Ishikawa (cell line): ENCODE measurements at regions not wholly inside any gene's neighbourhood (a gene's known extent, or its start where the extent isn't known, plus 50 kb on each side); places are given as distances from the start of the nearest gene placed in this dataset.

Experiments used
- CEBPB ChIP-seq: IDR thresholded peaks from 2 replicates; pipeline ENCODE4 v1.6.1; 2012
- CREB1 ChIP-seq: IDR thresholded peaks from 2 replicates; pipeline ENCODE4 v1.6.1; 2012; ENCODE audit warnings: low read depth
- EGR1 ChIP-seq: IDR thresholded peaks from 2 replicates; pipeline ENCODE4 v1.6.1; 2012
- EP300 ChIP-seq: IDR thresholded peaks from 2 replicates; pipeline ENCODE4 v1.6.1; 2012; ENCODE audit warnings: borderline replicate concordance
- FOXM1 ChIP-seq: IDR thresholded peaks from 2 replicates; pipeline ENCODE4 v1.6.1; 2012; ENCODE audit warnings: low read depth, borderline replicate concordance
- NFIC ChIP-seq: IDR thresholded peaks from 2 replicates; pipeline ENCODE4 v1.6.1; 2012
- RAD21 ChIP-seq: IDR thresholded peaks from 2 replicates; pipeline ENCODE4 v1.6.1; 2012; ENCODE audit warnings: low read depth
- TAF1 ChIP-seq: IDR thresholded peaks from 2 replicates; pipeline ENCODE4 v1.6.1; 2012; ENCODE audit warnings: low read depth, mild to moderate bottlenecking
- TCF12 ChIP-seq: IDR thresholded peaks from 2 replicates; pipeline ENCODE4 v1.6.1; 2012; ENCODE audit warnings: low read depth
- TEAD4 ChIP-seq: IDR thresholded peaks from 2 replicates; pipeline ENCODE4 v1.6.1; 2012
- YY1 ChIP-seq: IDR thresholded peaks from 2 replicates; pipeline ENCODE4 v1.6.1; 2012; ENCODE audit warnings: low read depth
- ZBTB7A ChIP-seq: IDR thresholded peaks from 2 replicates; pipeline ENCODE4 v1.6.1; 2012; ENCODE audit warnings: low read depth
- TF ChIP-seq, protein P1 (sequence below): IDR thresholded peaks from 2 replicates; pipeline ENCODE4 v1.6.1; 2012; ENCODE audit warnings: low read depth, mild to moderate bottlenecking
- TF ChIP-seq, protein P2 (sequence below): IDR thresholded peaks from 2 replicates; pipeline ENCODE4 v1.6.1; 2012
- TF ChIP-seq, protein P3 (sequence below): IDR thresholded peaks from 2 replicates; pipeline ENCODE4 v1.6.1; 2012

GRCh38 chr7:111676167-111676566 lies 113.9 kb upstream of the IMMP2L start:
- TF ChIP-seq NFIC (no peak), CEBPB (no peak), RAD21 (no peak), TAF1 (no peak), TEAD4 (no peak), CREB1 (no peak), FOXM1 (no peak), ZBTB7A (no peak), EP300 (no peak), TCF12 (no peak), EGR1 (no peak), YY1 (no peak)
- TF ChIP-seq, protein P1, sequence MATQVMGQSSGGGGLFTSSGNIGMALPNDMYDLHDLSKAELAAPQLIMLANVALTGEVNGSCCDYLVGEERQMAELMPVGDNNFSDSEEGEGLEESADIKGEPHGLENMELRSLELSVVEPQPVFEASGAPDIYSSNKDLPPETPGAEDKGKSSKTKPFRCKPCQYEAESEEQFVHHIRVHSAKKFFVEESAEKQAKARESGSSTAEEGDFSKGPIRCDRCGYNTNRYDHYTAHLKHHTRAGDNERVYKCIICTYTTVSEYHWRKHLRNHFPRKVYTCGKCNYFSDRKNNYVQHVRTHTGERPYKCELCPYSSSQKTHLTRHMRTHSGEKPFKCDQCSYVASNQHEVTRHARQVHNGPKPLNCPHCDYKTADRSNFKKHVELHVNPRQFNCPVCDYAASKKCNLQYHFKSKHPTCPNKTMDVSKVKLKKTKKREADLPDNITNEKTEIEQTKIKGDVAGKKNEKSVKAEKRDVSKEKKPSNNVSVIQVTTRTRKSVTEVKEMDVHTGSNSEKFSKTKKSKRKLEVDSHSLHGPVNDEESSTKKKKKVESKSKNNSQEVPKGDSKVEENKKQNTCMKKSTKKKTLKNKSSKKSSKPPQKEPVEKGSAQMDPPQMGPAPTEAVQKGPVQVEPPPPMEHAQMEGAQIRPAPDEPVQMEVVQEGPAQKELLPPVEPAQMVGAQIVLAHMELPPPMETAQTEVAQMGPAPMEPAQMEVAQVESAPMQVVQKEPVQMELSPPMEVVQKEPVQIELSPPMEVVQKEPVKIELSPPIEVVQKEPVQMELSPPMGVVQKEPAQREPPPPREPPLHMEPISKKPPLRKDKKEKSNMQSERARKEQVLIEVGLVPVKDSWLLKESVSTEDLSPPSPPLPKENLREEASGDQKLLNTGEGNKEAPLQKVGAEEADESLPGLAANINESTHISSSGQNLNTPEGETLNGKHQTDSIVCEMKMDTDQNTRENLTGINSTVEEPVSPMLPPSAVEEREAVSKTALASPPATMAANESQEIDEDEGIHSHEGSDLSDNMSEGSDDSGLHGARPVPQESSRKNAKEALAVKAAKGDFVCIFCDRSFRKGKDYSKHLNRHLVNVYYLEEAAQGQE, result no peak
- TF ChIP-seq, protein P2, sequence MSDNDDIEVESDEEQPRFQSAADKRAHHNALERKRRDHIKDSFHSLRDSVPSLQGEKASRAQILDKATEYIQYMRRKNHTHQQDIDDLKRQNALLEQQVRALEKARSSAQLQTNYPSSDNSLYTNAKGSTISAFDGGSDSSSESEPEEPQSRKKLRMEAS, result no peak
- TF ChIP-seq, protein P3, sequence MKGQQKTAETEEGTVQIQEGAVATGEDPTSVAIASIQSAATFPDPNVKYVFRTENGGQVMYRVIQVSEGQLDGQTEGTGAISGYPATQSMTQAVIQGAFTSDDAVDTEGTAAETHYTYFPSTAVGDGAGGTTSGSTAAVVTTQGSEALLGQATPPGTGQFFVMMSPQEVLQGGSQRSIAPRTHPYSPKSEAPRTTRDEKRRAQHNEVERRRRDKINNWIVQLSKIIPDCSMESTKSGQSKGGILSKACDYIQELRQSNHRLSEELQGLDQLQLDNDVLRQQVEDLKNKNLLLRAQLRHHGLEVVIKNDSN, result no peak

GRCh38 chr7:111672901-111673300 lies 110.6 kb upstream of the IMMP2L start:
- TF ChIP-seq, protein P1, result no peak
- TF ChIP-seq TEAD4, result no peak
- no peak for TF ChIP-seq TAF1
- no peak for TF ChIP-seq FOXM1
- TF ChIP-seq YY1, result no peak

DNA sequence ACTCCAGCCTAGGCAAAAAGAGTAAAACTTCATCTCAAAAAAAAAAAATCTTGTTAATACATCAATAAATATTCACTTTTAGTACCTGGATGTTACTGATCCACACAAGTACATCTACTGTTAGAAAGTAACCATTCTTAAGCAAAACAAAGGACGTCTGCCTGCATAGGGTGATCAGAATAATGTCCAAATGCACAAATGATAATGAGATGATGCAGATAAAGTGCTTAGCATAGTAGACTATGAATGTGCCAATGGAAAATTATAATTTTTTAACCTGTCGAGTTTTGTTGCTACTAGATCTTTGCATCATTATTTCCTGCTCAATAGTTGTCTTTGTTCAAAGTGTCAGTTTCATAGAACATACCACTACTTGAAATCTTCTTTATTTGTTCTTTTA lies 109.6 kb upstream of the IMMP2L start:
- no peak for TF ChIP-seq CEBPB
- TF ChIP-seq ZBTB7A, result no peak
- no peak for TF ChIP-seq TCF12
- TF ChIP-seq FOXM1, result no peak
- no peak for TF ChIP-seq EGR1
- TF ChIP-seq, protein P2, result no peak
- TF ChIP-seq EP300, result no peak
- TF ChIP-seq YY1, result no peak
- TF ChIP-seq TAF1, result no peak
- no peak for TF ChIP-seq NFIC
- no peak for TF ChIP-seq TEAD4
- TF ChIP-seq CREB1, result no peak
- TF ChIP-seq, protein P3, result no peak
- TF ChIP-seq RAD21, result no peak
- TF ChIP-seq, protein P1, result no peak

GRCh38 chr7:111668711-111669110 lies 106.4 kb upstream of the IMMP2L start:
- TF ChIP-seq, protein P3, result no peak
- TF ChIP-seq, protein P1, result no peak
- TF ChIP-seq FOXM1, result no peak
- no peak for TF ChIP-seq TCF12
- TF ChIP-seq YY1, result no peak
- TF ChIP-seq NFIC, result no peak
- TF ChIP-seq EGR1, result no peak
- no peak for TF ChIP-seq CEBPB
- no peak for TF ChIP-seq TAF1
- TF ChIP-seq TEAD4, result no peak
- TF ChIP-seq, protein P2, result no peak
- no peak for TF ChIP-seq EP300
- no peak for TF ChIP-seq CREB1
- no peak for TF ChIP-seq RAD21
